ENCODE measurements at regions not wholly inside any gene's neighbourhood (a gene's known extent, or its start where the extent isn't known, plus 50 kb on each side); places are given as distances from the start of the nearest gene placed in this dataset.

GRCh38 chr2:216320852-216321251 lies 51.4 kb downstream of the MARCHF4 start:
- CTCF ChIA-PET = no interaction called here
- Mint-ChIP-seq H3K36me3 (ENCODE audit: low read depth) (no peaks in the 10 kb centered on the region), H3K9me3 (ENCODE audit: insufficient read depth) (no peaks in the 10 kb centered on the region), H3K4me3 (no peak overlapping the region), H3K27me3 (ENCODE audit: low read depth) (peaks cover 2% of the 10 kb centered on the region), H3K4me1 (ENCODE audit: low read depth) (no peaks in the 10 kb centered on the region), H3K27ac (no peak overlapping the region)
- POLR2A ChIA-PET = no interaction called here
- no peak for ATAC-seq
- DNase-seq = no peak

- CTCF ChIA-PET = no interaction called here
- Mint-ChIP-seq H3K36me3 (ENCODE audit: low read depth) (no peaks in the 10 kb centered on the region), H3K27ac (no peak overlapping the region), H3K4me3 (no peak overlapping the region), H3K4me1 (ENCODE audit: low read depth) (no peaks in the 10 kb centered on the region), H3K27me3 (ENCODE audit: low read depth) (peaks cover 2% of the 10 kb centered on the region), H3K9me3 (ENCODE audit: insufficient read depth) (no peaks in the 10 kb centered on the region)
- POLR2A ChIA-PET = no interaction called here
- no peak for DNase-seq
- no peak for ATAC-seq
Observed at GRCh38 chr2:216319771-216320170, 52.5 kb downstream of the MARCHF4 start.

GRCh38 chr2:216318521-216318874 lies 53.8 kb downstream of the MARCHF4 start:
- H3K4me3 Mint-ChIP-seq = no peak overlapping the region

DNA sequence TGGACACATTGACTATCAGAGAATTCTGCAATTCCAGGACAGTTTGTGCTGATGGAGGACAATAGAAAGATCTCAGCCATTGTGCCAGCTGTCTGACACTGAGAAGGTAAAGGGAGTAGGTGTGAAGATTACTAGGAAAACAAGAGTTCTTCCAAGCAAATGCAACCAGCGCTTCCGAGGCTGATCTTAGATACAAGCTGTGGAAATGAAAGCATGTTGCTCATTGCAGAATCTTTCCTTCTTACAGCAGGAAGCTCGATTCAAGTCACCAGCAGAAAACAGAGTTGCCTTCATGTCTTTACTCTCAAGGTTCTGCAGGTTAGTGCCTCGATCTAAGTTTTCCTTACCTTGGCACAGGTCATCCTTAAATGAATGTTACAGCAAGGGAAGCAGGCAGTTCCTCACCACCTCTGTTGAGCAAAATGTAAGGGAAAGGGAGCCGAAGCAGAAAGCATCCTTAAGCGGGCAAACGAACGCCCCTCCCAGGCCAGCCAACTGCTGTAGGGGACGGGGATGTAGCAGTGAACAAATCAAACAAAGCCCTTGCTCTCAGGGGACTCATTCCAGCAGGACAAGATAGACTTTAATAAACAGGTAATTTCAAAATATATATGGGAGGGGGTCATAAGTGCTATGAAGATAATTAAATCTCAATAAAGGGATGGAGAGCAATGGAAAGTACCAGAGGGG lies 54.3 kb downstream of the MARCHF4 start:
- no peaks in the 10 kb centered on the region for H3K36me3 Mint-ChIP-seq (ENCODE audit: low read depth)
- no peaks in the 10 kb centered on the region for H3K9me3 Mint-ChIP-seq (ENCODE audit: insufficient read depth)
- DNase-seq (no peak), ATAC-seq (no peak)
- CTCF ChIA-PET = no interaction called here
- POLR2A ChIA-PET = no interaction called here
- no peak overlapping the region for H3K4me3 Mint-ChIP-seq
- no peak overlapping the region for H3K27ac Mint-ChIP-seq
- peaks cover 4% of the 10 kb centered on the region for H3K27me3 Mint-ChIP-seq (ENCODE audit: low read depth)
- no peaks in the 10 kb centered on the region for H3K4me1 Mint-ChIP-seq (ENCODE audit: low read depth)

More at GRCh38 chr2:216318521-216318874, 53.8 kb downstream of the MARCHF4 start:
- Mint-ChIP-seq H3K36me3 (ENCODE audit: low read depth) (no peaks in the 10 kb centered on the region), H3K27me3 (ENCODE audit: low read depth) (peaks cover 4% of the 10 kb centered on the region), H3K27ac (no peak overlapping the region), H3K4me1 (ENCODE audit: low read depth) (no peaks in the 10 kb centered on the region), H3K9me3 (ENCODE audit: insufficient read depth) (no peaks in the 10 kb centered on the region)
- DNase-seq (no peak), ATAC-seq (no peak)
- ChIA-PET POLR2A (no interaction called here), CTCF (no interaction called here)

DNA sequence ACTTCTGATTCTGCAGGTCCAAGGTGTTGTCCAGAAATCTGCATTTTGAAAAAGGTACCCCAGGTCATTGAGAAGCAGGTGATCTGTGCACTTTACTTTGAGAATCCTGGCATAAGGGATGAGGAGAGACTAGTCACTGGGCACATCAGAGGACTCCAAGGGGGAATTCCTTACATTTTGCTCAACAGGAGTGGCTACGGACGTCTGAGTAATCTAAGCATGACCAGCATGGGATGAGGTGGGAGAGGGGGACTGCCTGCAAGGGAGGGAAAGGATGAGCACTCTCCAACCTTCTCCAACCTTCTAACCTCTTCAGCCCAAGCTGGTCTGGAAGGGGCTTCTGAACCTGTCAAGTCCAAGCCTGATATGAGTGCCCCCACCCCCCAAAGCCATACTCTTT lies 55.5 kb downstream of the MARCHF4 start:
- H3K27ac Mint-ChIP-seq = no peak overlapping the region
- no peak overlapping the region for H3K4me3 Mint-ChIP-seq
- CTCF ChIA-PET = no interaction called here

GRCh38 chr2:216315802-216316603 lies 56.3 kb downstream of the MARCHF4 start:
- Mint-ChIP-seq H3K27me3 (ENCODE audit: low read depth) (peaks cover 10% of the 10 kb centered on the region), H3K4me1 (ENCODE audit: low read depth) (no peaks in the 10 kb centered on the region), H3K36me3 (ENCODE audit: low read depth) (no peaks in the 10 kb centered on the region), H3K9me3 (ENCODE audit: insufficient read depth) (no peaks in the 10 kb centered on the region), H3K4me3 (no peak overlapping the region), H3K27ac (no peak overlapping the region)
- ATAC-seq (no peak), DNase-seq (no peak)
- POLR2A ChIA-PET = interaction anchor here (1.2 kb wide), 1 partner anchor 33 kb away, joined by 3 read pairs; no protein-coding TSS in a partner anchor
- CTCF ChIA-PET = no interaction called here

More for the DNA sequence above, 55.5 kb downstream of the MARCHF4 start:
- Mint-ChIP-seq H3K27me3 (ENCODE audit: low read depth) (peaks cover 10% of the 10 kb centered on the region), H3K4me1 (ENCODE audit: low read depth) (no peaks in the 10 kb centered on the region), H3K9me3 (ENCODE audit: insufficient read depth) (no peaks in the 10 kb centered on the region), H3K36me3 (ENCODE audit: low read depth) (no peaks in the 10 kb centered on the region)
- no peak for ATAC-seq
- no peak for DNase-seq
- POLR2A ChIA-PET = no interaction called here

- no peaks in the 10 kb centered on the region for H3K4me1 Mint-ChIP-seq (ENCODE audit: low read depth)
- no peak overlapping the region for H3K27ac Mint-ChIP-seq
- no peaks in the 10 kb centered on the region for H3K36me3 Mint-ChIP-seq (ENCODE audit: low read depth)
- H3K27me3 Mint-ChIP-seq (ENCODE audit: low read depth) = peaks cover 10% of the 10 kb centered on the region
- DNase-seq = no peak
- ChIA-PET POLR2A (no interaction called here), CTCF (no interaction called here)
- H3K4me3 Mint-ChIP-seq = no peak overlapping the region
- ATAC-seq = no peak
- H3K9me3 Mint-ChIP-seq (ENCODE audit: insufficient read depth) = no peaks in the 10 kb centered on the region
Observed at GRCh38 chr2:216312441-216312840, 59.8 kb downstream of the MARCHF4 start.

DNA sequence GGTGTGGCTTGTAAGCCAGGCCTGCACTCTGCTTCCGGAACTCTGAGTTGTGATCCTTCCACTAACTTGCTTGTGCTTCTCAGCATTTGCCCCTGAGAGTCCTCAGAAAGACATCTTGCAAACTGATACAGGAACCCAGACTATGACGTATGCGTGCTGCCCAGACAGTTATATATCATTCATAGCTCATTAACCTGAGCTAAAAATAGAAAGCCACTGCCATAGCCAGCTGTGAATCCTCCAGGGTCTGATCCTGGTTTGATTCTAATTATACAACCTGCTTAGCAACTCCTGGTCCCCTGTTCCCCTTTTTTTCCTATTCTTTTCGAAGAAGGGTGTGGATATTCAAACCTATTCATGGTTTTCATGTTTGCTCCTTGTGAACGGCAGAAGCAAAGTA lies 63.7 kb downstream of the MARCHF4 start:
- no peak for DNase-seq
- Mint-ChIP-seq H3K36me3 (ENCODE audit: low read depth) (no peaks in the 10 kb centered on the region), H3K9me3 (ENCODE audit: insufficient read depth) (no peaks in the 10 kb centered on the region), H3K4me3 (no peak overlapping the region), H3K4me1 (ENCODE audit: low read depth) (no peaks in the 10 kb centered on the region), H3K27ac (no peak overlapping the region), H3K27me3 (ENCODE audit: low read depth) (peaks cover 8% of the 10 kb centered on the region)
- ChIA-PET CTCF (interaction anchor here (1.0 kb wide), 1 partner anchor 65 kb away, joined by 3 read pairs; no protein-coding TSS in a partner anchor), POLR2A (no interaction called here)
- no peak for ATAC-seq

DNA sequence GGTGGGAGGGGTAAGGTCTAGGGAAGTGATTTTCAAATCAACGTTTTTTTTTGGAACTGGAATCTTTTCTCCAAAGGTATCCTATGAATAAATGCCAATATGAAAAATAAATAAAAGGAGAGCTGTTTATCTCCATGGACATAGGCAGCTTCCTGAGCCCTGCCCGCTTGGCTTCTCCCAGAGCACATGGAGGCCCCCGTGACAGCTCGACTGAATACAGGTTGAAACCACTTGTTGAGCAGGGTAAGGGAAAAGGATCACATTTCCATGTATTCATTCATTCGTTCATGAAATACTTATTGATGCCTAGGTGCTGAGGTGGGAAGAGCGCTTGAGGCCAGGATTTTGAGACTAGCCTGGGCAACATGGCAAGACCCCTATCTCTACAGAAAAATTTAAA lies 64.8 kb downstream of the MARCHF4 start:
- POLR2A ChIA-PET = no interaction called here
- CTCF ChIA-PET = no interaction called here
- no peak for ATAC-seq
- Mint-ChIP-seq H3K27ac (no peak overlapping the region), H3K4me1 (ENCODE audit: low read depth) (no peaks in the 10 kb centered on the region), H3K9me3 (ENCODE audit: insufficient read depth) (no peaks in the 10 kb centered on the region), H3K27me3 (ENCODE audit: low read depth) (peaks cover 1% of the 10 kb centered on the region), H3K36me3 (ENCODE audit: low read depth) (no peaks in the 10 kb centered on the region), H3K4me3 (no peak overlapping the region)
- DNase-seq = no peak

DNA sequence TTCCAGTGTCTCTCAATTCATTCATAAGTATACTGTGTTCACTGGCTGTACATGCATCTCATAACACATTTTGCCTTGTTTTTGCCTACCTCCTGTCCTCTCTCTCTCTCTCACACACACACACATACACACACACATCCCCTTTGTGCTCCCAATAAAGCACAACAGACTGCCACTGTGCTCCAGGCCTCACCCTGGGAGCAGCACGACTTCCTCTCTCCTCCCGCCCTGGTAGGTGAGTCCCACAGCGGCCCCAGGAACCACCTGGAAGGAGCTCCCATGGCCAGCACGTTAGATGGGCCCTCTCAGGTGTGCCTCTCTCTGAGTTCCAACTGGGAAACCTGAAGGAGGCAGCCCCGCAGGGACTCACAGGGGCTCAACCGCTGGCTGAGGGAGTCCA lies 65.4 kb downstream of the MARCHF4 start:
- DNase-seq (no peak), ATAC-seq (no peak)
- Mint-ChIP-seq H3K36me3 (ENCODE audit: low read depth) (no peaks in the 10 kb centered on the region), H3K4me3 (no peak overlapping the region), H3K9me3 (ENCODE audit: insufficient read depth) (no peaks in the 10 kb centered on the region), H3K27me3 (ENCODE audit: low read depth) (no peaks in the 10 kb centered on the region), H3K4me1 (ENCODE audit: low read depth) (no peaks in the 10 kb centered on the region), H3K27ac (no peak overlapping the region)
- CTCF ChIA-PET = no interaction called here
- POLR2A ChIA-PET = no interaction called here

DNA sequence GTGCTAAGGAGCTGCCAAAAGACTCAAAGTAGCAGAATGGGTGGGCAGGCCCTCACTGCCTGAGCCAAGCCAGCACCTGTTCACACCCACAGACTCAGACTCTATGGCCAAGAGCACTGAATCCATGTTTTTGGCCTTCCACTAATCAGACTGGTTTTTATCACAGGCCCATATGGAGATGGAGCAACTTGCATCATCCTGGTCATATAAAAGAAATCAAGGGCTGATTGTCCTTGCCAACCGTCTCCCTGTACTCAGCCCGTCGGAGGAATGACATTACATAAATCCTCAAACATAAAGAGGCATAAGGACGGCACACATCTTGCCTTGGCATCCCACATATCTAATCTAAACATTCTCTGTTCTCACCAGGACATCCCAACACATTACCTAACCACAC lies 66.7 kb downstream of the MARCHF4 start:
- no peak for DNase-seq
- H3K4me3 Mint-ChIP-seq = no peak overlapping the region
- no peaks in the 10 kb centered on the region for H3K36me3 Mint-ChIP-seq (ENCODE audit: low read depth)
- no peaks in the 10 kb centered on the region for H3K4me1 Mint-ChIP-seq (ENCODE audit: low read depth)
- H3K27me3 Mint-ChIP-seq (ENCODE audit: low read depth) = peaks cover 3% of the 10 kb centered on the region
- CTCF ChIA-PET = no interaction called here
- no peak overlapping the region for H3K27ac Mint-ChIP-seq
- H3K9me3 Mint-ChIP-seq (ENCODE audit: insufficient read depth) = no peaks in the 10 kb centered on the region
- POLR2A ChIA-PET = no interaction called here
- no peak for ATAC-seq

- CTCF ChIA-PET = interaction anchor here (1.3 kb wide), 1 partner anchor 101 kb away, joined by 6 read pairs; no protein-coding TSS in a partner anchor
- POLR2A ChIA-PET = no interaction called here
- Mint-ChIP-seq H3K4me1 (ENCODE audit: low read depth) (no peaks in the 10 kb centered on the region), H3K27me3 (ENCODE audit: low read depth) (peaks cover 3% of the 10 kb centered on the region), H3K4me3 (no peak overlapping the region), H3K9me3 (ENCODE audit: insufficient read depth) (no peaks in the 10 kb centered on the region), H3K36me3 (ENCODE audit: low read depth) (no peaks in the 10 kb centered on the region), H3K27ac (no peak overlapping the region)
- ATAC-seq (no peak), DNase-seq (no peak)
Observed at GRCh38 chr2:216302981-216303676, 69.2 kb downstream of the MARCHF4 start.
